ENCODE measurements at regions not wholly inside any gene's neighbourhood (a gene's known extent, or its start where the extent isn't known, plus 50 kb on each side); places are given as distances from the start of the nearest gene placed in this dataset.

DNA sequence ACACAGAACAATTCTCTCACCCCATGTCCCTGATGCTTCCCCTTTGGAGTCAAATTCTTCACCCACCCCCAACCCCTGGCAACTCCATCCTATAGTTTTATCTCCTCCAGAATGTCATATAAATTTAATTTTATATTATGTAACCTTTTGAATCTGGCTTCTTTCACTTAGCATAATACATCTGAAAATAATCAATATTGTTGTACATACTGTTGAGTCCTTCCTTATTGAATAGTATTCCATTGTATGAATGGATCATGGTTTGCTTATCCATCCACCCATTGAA, 98.9 kb upstream of the TSC22D2 start:
- TF ChIP-seq, protein P1, sequence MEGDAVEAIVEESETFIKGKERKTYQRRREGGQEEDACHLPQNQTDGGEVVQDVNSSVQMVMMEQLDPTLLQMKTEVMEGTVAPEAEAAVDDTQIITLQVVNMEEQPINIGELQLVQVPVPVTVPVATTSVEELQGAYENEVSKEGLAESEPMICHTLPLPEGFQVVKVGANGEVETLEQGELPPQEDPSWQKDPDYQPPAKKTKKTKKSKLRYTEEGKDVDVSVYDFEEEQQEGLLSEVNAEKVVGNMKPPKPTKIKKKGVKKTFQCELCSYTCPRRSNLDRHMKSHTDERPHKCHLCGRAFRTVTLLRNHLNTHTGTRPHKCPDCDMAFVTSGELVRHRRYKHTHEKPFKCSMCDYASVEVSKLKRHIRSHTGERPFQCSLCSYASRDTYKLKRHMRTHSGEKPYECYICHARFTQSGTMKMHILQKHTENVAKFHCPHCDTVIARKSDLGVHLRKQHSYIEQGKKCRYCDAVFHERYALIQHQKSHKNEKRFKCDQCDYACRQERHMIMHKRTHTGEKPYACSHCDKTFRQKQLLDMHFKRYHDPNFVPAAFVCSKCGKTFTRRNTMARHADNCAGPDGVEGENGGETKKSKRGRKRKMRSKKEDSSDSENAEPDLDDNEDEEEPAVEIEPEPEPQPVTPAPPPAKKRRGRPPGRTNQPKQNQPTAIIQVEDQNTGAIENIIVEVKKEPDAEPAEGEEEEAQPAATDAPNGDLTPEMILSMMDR (conservative IDR thresholded peaks at IDR 0.05): no peak
- H3K23ac ChIP-seq (ENCODE audit: insufficient read length, low read depth, low read length): no peak overlapping the region
- DNase-seq: no peak

More for the DNA sequence above, 98.9 kb upstream of the TSC22D2 start:
- no peak overlapping the region for H3K14ac ChIP-seq (ENCODE audit: insufficient read depth, low read length)
- no peaks in the 10 kb centered on the region for H3K36me3 Mint-ChIP-seq (ENCODE audit: insufficient read depth in 1 of 3, low read depth in 3 of 3)
- no peak overlapping the region for H4K8ac ChIP-seq (replicated peaks; ENCODE audit: insufficient read length, low read depth, low read length)
- no peaks in the 10 kb centered on the region for H3K9me3 Mint-ChIP-seq
- H3K27me3 Mint-ChIP-seq (ENCODE audit: low read depth): no peaks in the 10 kb centered on the region
- no peaks in the 10 kb centered on the region for H3K4me1 Mint-ChIP-seq
- no peak overlapping the region for H2BK12ac ChIP-seq (ENCODE audit: insufficient read length, low read depth, low read length)
- no peaks in the 10 kb centered on the region for H3K9me3 ChIP-seq (ENCODE audit: control insufficient read depth, low read depth, low read length)
- no peak overlapping the region for H3K56ac ChIP-seq (ENCODE audit: insufficient read length, low read depth, low read length)
- H3K18ac ChIP-seq (ENCODE audit: insufficient read length, low read depth, low read length): no peak overlapping the region
- no peak overlapping the region for H3K27ac ChIP-seq (ENCODE audit: insufficient read length, low read depth, low read length)
- no peaks in the 10 kb centered on the region for H3K27me3 ChIP-seq (ENCODE audit: insufficient read depth, low read length)
- H4K91ac ChIP-seq (ENCODE audit: insufficient read length, low read depth, low read length): no peak overlapping the region
- H3K4me1 ChIP-seq (ENCODE audit: insufficient read depth, low read length): no peaks in the 10 kb centered on the region
- no peaks in the 10 kb centered on the region for H3K23me2 ChIP-seq (ENCODE audit: insufficient read length, low read depth, low read length, poor library complexity, severe bottlenecking)
- H3K79me1 ChIP-seq (ENCODE audit: insufficient read depth, low read depth, low read length, poor library complexity, severe bottlenecking): no peaks in the 10 kb centered on the region
- no peak overlapping the region for H3K4ac ChIP-seq (ENCODE audit: low read depth, low read length)
- H2AFZ ChIP-seq (ENCODE audit: low read length): no peak overlapping the region
- H4K5ac ChIP-seq (ENCODE audit: insufficient read length, low read depth, low read length): no peak overlapping the region
- no peak overlapping the region for H3K9ac ChIP-seq (ENCODE audit: extremely low read depth, insufficient read length, low read length)
- H2BK15ac ChIP-seq (ENCODE audit: low read depth, low read length): no peak overlapping the region
- no peak overlapping the region for H2AK5ac ChIP-seq (ENCODE audit: insufficient read length, low read length)
- H3K4me3 Mint-ChIP-seq: no peak overlapping the region
- H4K20me1 ChIP-seq (ENCODE audit: control insufficient read depth, insufficient read depth, insufficient read length): no peaks in the 10 kb centered on the region
- no peak overlapping the region for H3T11ph ChIP-seq (ENCODE audit: low read length)
- no peak overlapping the region for H2BK120ac ChIP-seq (ENCODE audit: low read depth, low read length, poor library complexity, severe bottlenecking)
- no peaks in the 10 kb centered on the region for H3K79me2 ChIP-seq (ENCODE audit: insufficient read depth, low read length)
- H2BK20ac ChIP-seq (ENCODE audit: low read depth, low read length, poor library complexity, severe bottlenecking): no peak overlapping the region
- no peak overlapping the region for H3K27ac Mint-ChIP-seq
- H3K4me2 ChIP-seq (ENCODE audit: insufficient read depth, insufficient read length, low read length): no peak overlapping the region
- H2BK5ac ChIP-seq (ENCODE audit: insufficient read length, low read length): no peak overlapping the region
